Activated T-cell treated with anti-CD3 and anti-CD28 coated beads for 48 hours (primary cell): ENCODE measurements at regions not wholly inside any gene's neighbourhood (a gene's known extent, or its start where the extent isn't known, plus 50 kb on each side); places are given as distances from the start of the nearest gene placed in this dataset.
"Not testable (repeated sequence)": the region's sequence is repeated elsewhere in the genome, so short reads cannot be mapped to it uniquely, and the experiment has no call there.

Source experiments
- DNase-seq: peaks from one replicate; pipeline ENCODE4 v3.0.0-alpha.2; 2020; ENCODE audit warnings: low read depth

GRCh38 chr9:88280816-88281382 lies 107.3 kb upstream of the SPIN1 start:
- DNase-seq = no peak

GRCh38 chr9:88278036-88278435 lies 110.2 kb upstream of the SPIN1 start:
- DNase-seq = no peak

GRCh38 chr9:88274078-88274477 lies 114.2 kb upstream of the SPIN1 start:
- DNase-seq = no peak

- no peak for DNase-seq
Measured at GRCh38 chr9:88272986-88273385, 115.3 kb upstream of the SPIN1 start.

- no peak for DNase-seq
Measured at GRCh38 chr9:88270413-88270812, 117.8 kb upstream of the SPIN1 start.

- DNase-seq = no peak
Measured at GRCh38 chr9:88268886-88269285, 119.4 kb upstream of the SPIN1 start.

- no peak for DNase-seq
Measured at GRCh38 chr9:88267283-88267682, 121.0 kb upstream of the SPIN1 start.

- DNase-seq = no peak
Measured at GRCh38 chr9:88266416-88266815, 121.8 kb upstream of the SPIN1 start.

GRCh38 chr9:88259001-88259400 lies 120.7 kb upstream of the SPATA31C2 start:
- no peak for DNase-seq

GRCh38 chr9:88258601-88259000 lies 120.3 kb upstream of the SPATA31C2 start:
- DNase-seq = no peak

GRCh38 chr9:88258024-88258423 lies 119.7 kb upstream of the SPATA31C2 start:
- DNase-seq = no peak

- DNase-seq = no peak
Measured at GRCh38 chr9:88256216-88256615, 117.9 kb upstream of the SPATA31C2 start.

- not testable (repeated sequence) for DNase-seq
Measured at GRCh38 chr9:88255806-88256205, 117.5 kb upstream of the SPATA31C2 start.

GRCh38 chr9:88251903-88252302 lies 113.6 kb upstream of the SPATA31C2 start:
- DNase-seq = no peak

- no peak for DNase-seq
Measured at GRCh38 chr9:88243736-88244135, 105.5 kb upstream of the SPATA31C2 start.

GRCh38 chr9:88242879-88243278 lies 104.6 kb upstream of the SPATA31C2 start:
- no peak for DNase-seq

- no peak for DNase-seq
Measured at GRCh38 chr9:88237991-88238571, 99.8 kb upstream of the SPATA31C2 start.

GRCh38 chr9:88237479-88237961 lies 99.2 kb upstream of the SPATA31C2 start:
- DNase-seq = no peak

GRCh38 chr9:88236511-88237478 lies 98.5 kb upstream of the SPATA31C2 start:
- no peak for DNase-seq

GRCh38 chr9:88235615-88236014 lies 97.3 kb upstream of the SPATA31C2 start:
- DNase-seq = no peak

GRCh38 chr9:88234114-88234513 lies 95.8 kb upstream of the SPATA31C2 start:
- no peak for DNase-seq

- DNase-seq = no peak
Measured at GRCh38 chr9:88233091-88233490, 94.8 kb upstream of the SPATA31C2 start.

GRCh38 chr9:88230612-88231011 lies 92.3 kb upstream of the SPATA31C2 start:
- DNase-seq = no peak
